Dendritic cell treated with granulocyte-macrophage colony-stimulating factor and Interleukin-4, amounts not matched to agents 40 ng/mL and 50 ng/mL, for 4 days (primary cell): ENCODE measurements at regions not wholly inside any gene's neighbourhood (a gene's known extent, or its start where the extent isn't known, plus 50 kb on each side); places are given as distances from the start of the nearest gene placed in this dataset.

Source experiments
- H3K27ac Mint-ChIP-seq: one replicate; pipeline ENCODE4 v1.8.0; 2022; ENCODE audit warnings: mild to moderate bottlenecking, mixed read lengths
- H3K27me3 Mint-ChIP-seq: one replicate; pipeline ENCODE4 v1.8.0; 2022; ENCODE audit warnings: mild to moderate bottlenecking, mixed read lengths
- H3K36me3 Mint-ChIP-seq: one replicate; pipeline ENCODE4 v1.8.0; 2022; ENCODE audit warnings: low read depth, mixed read lengths
- H3K4me1 Mint-ChIP-seq: one replicate; pipeline ENCODE4 v1.8.0; 2022; ENCODE audit warnings: low read depth, mixed read lengths
- H3K4me3 Mint-ChIP-seq: one replicate; pipeline ENCODE4 v1.8.0; 2022; ENCODE audit warnings: mild to moderate bottlenecking, moderate library complexity, mixed read lengths
- H3K9me3 Mint-ChIP-seq: one replicate; pipeline ENCODE4 v1.8.0; 2022; ENCODE audit warnings: mixed read lengths
- intact Hi-C: fragments of 100-400 bp; cut with micrococcal nuclease; formaldehyde crosslinking; loops from one replicate; pipeline ENCODE4 v1.15.0; 2022

GRCh38 chr7:18399436-18400235 is 95.9 kb upstream of the HDAC9 start:
- no peaks in the 10 kb centered on the region for H3K9me3 Mint-ChIP-seq
- H3K27ac Mint-ChIP-seq, result peak overlapping the region; percentile 77
- H3K36me3 Mint-ChIP-seq, result no peaks in the 10 kb centered on the region
- intact Hi-C loops, result no loop called here
- H3K4me3 Mint-ChIP-seq, result no peak overlapping the region
- H3K27me3 Mint-ChIP-seq, result no peaks in the 10 kb centered on the region
- peaks cover 42% of the 10 kb centered on the region for H3K4me1 Mint-ChIP-seq

- Mint-ChIP-seq H3K27ac (peak overlapping the region; percentile 77), H3K9me3 (no peaks in the 10 kb centered on the region), H3K4me3 (no peak overlapping the region), H3K4me1 (peaks cover 48% of the 10 kb centered on the region), H3K27me3 (no peaks in the 10 kb centered on the region), H3K36me3 (no peaks in the 10 kb centered on the region)
- intact Hi-C loops, result no loop called here
Measured at GRCh38 chr7:18400275-18400674, 95.3 kb upstream of the HDAC9 start.

- Mint-ChIP-seq H3K27me3 (no peaks in the 10 kb centered on the region), H3K4me1 (peaks cover 51% of the 10 kb centered on the region), H3K4me3 (no peak overlapping the region), H3K9me3 (no peaks in the 10 kb centered on the region), H3K27ac (peak overlapping the region; percentile 88), H3K36me3 (no peaks in the 10 kb centered on the region)
- intact Hi-C loops, result no loop called here
Measured at GRCh38 chr7:18400726-18401125, 94.8 kb upstream of the HDAC9 start.

- Mint-ChIP-seq H3K36me3 (no peaks in the 10 kb centered on the region), H3K4me3 (peak overlapping the region; percentile 35), H3K9me3 (no peaks in the 10 kb centered on the region), H3K27me3 (no peaks in the 10 kb centered on the region), H3K27ac (peak overlapping the region; percentile 88), H3K4me1 (peaks cover 51% of the 10 kb centered on the region)
- intact Hi-C loops, result no loop called here
Measured at GRCh38 chr7:18401757-18402156, 93.8 kb upstream of the HDAC9 start.

- peaks cover 57% of the 10 kb centered on the region for H3K4me1 Mint-ChIP-seq
- peak overlapping the region; percentile 88 for H3K27ac Mint-ChIP-seq
- no peaks in the 10 kb centered on the region for H3K9me3 Mint-ChIP-seq
- intact Hi-C loops, result no loop called here
- H3K4me3 Mint-ChIP-seq, result peak overlapping the region; percentile 18
- H3K36me3 Mint-ChIP-seq, result peaks cover 6% of the 10 kb centered on the region
- H3K27me3 Mint-ChIP-seq, result no peaks in the 10 kb centered on the region
Measured at GRCh38 chr7:18402488-18403183, 92.9 kb upstream of the HDAC9 start.

GRCh38 chr7:18405726-18406125 is 89.8 kb upstream of the HDAC9 start:
- H3K27ac Mint-ChIP-seq, result peak overlapping the region; percentile 83
- intact Hi-C loops, result no loop called here
- H3K36me3 Mint-ChIP-seq, result peaks cover 6% of the 10 kb centered on the region
- H3K27me3 Mint-ChIP-seq, result no peaks in the 10 kb centered on the region
- H3K9me3 Mint-ChIP-seq, result no peaks in the 10 kb centered on the region
- H3K4me1 Mint-ChIP-seq, result peaks cover 41% of the 10 kb centered on the region
- peak overlapping the region; percentile 35 for H3K4me3 Mint-ChIP-seq

- H3K27me3 Mint-ChIP-seq, result no peaks in the 10 kb centered on the region
- H3K36me3 Mint-ChIP-seq, result peaks cover 6% of the 10 kb centered on the region
- H3K4me1 Mint-ChIP-seq, result peaks cover 25% of the 10 kb centered on the region
- intact Hi-C loops, result no loop called here
- no peaks in the 10 kb centered on the region for H3K9me3 Mint-ChIP-seq
- H3K27ac Mint-ChIP-seq, result peak overlapping the region; percentile 83
- H3K4me3 Mint-ChIP-seq, result no peak overlapping the region
Measured at GRCh38 chr7:18407385-18407784, 88.2 kb upstream of the HDAC9 start.

- Mint-ChIP-seq H3K4me3 (no peak overlapping the region), H3K36me3 (peaks cover 6% of the 10 kb centered on the region), H3K9me3 (no peaks in the 10 kb centered on the region), H3K27ac (peak overlapping the region; percentile 46), H3K4me1 (peaks cover 22% of the 10 kb centered on the region), H3K27me3 (no peaks in the 10 kb centered on the region)
- intact Hi-C loops, result no loop called here
Measured at GRCh38 chr7:18408461-18408860, 87.1 kb upstream of the HDAC9 start.

- Mint-ChIP-seq H3K4me1 (peaks cover 18% of the 10 kb centered on the region), H3K36me3 (peaks cover 6% of the 10 kb centered on the region), H3K9me3 (no peaks in the 10 kb centered on the region), H3K4me3 (no peak overlapping the region), H3K27ac (peak overlapping the region; percentile 46), H3K27me3 (no peaks in the 10 kb centered on the region)
- intact Hi-C loops, result no loop called here
Measured at GRCh38 chr7:18408868-18409267, 86.7 kb upstream of the HDAC9 start.

GRCh38 chr7:18413447-18413846 is 82.1 kb upstream of the HDAC9 start:
- Mint-ChIP-seq H3K4me3 (no peak overlapping the region), H3K27me3 (no peaks in the 10 kb centered on the region), H3K36me3 (no peaks in the 10 kb centered on the region), H3K27ac (no peak overlapping the region), H3K9me3 (no peaks in the 10 kb centered on the region), H3K4me1 (peaks cover 7% of the 10 kb centered on the region)
- intact Hi-C loops, result no loop called here

GRCh38 chr7:18414885-18415284 is 80.7 kb upstream of the HDAC9 start:
- Mint-ChIP-seq H3K9me3 (no peaks in the 10 kb centered on the region), H3K4me1 (peaks cover 7% of the 10 kb centered on the region), H3K36me3 (no peaks in the 10 kb centered on the region), H3K27ac (peak overlapping the region; percentile 35), H3K27me3 (no peaks in the 10 kb centered on the region), H3K4me3 (no peak overlapping the region)
- intact Hi-C loops, result no loop called here

GRCh38 chr7:18416988-18417387 is 78.6 kb upstream of the HDAC9 start:
- no peak overlapping the region for H3K27ac Mint-ChIP-seq
- H3K4me3 Mint-ChIP-seq, result no peak overlapping the region
- no peaks in the 10 kb centered on the region for H3K36me3 Mint-ChIP-seq
- no peaks in the 10 kb centered on the region for H3K27me3 Mint-ChIP-seq
- H3K9me3 Mint-ChIP-seq, result no peaks in the 10 kb centered on the region
- intact Hi-C loops, result no loop called here
- H3K4me1 Mint-ChIP-seq, result peaks cover 17% of the 10 kb centered on the region

GRCh38 chr7:18419456-18419855 is 76.1 kb upstream of the HDAC9 start:
- Mint-ChIP-seq H3K27me3 (no peaks in the 10 kb centered on the region), H3K4me1 (peaks cover 26% of the 10 kb centered on the region), H3K9me3 (no peaks in the 10 kb centered on the region), H3K36me3 (no peaks in the 10 kb centered on the region), H3K27ac (no peak overlapping the region), H3K4me3 (no peak overlapping the region)
- intact Hi-C loops, result no loop called here

GRCh38 chr7:18420108-18420507 is 75.4 kb upstream of the HDAC9 start:
- peaks cover 26% of the 10 kb centered on the region for H3K4me1 Mint-ChIP-seq
- no peaks in the 10 kb centered on the region for H3K36me3 Mint-ChIP-seq
- H3K4me3 Mint-ChIP-seq, result no peak overlapping the region
- no peak overlapping the region for H3K27ac Mint-ChIP-seq
- no peaks in the 10 kb centered on the region for H3K27me3 Mint-ChIP-seq
- intact Hi-C loops, result no loop called here
- no peaks in the 10 kb centered on the region for H3K9me3 Mint-ChIP-seq
